ENCODE measurements at regions not wholly inside any gene's neighbourhood (a gene's known extent, or its start where the extent isn't known, plus 50 kb on each side); places are given as distances from the start of the nearest gene placed in this dataset.

GRCh38 chr20:33910529-33911327 lies 83.0 kb upstream of the RALY start:
- TF ChIP-seq EP300 (IDR thresholded peaks at IDR 0.05) (no peak), CTCF (IDR thresholded peaks at IDR 0.05) (no peak), POLR2A (IDR thresholded peaks at IDR 0.05) (no peak)

Data from sigmoid colon (tissue), 4 donors.